Testis (tissue), 2 donors: ENCODE measurements at regions not wholly inside any gene's neighbourhood (a gene's known extent, or its start where the extent isn't known, plus 50 kb on each side); places are given as distances from the start of the nearest gene placed in this dataset.

ENCODE experiments used
- CTCF ChIP-seq, 3 experiments: fragments of 450-650 bp in 2 of 3; fragments of 200-600 bp in 1 of 3; sonication (generic) in 1 of 3; IDR thresholded peaks; one replicate each; pipeline ENCODE4 v1.5.1; 2016 to 2019; ENCODE audit warnings: antibody characterized with exemption in 3 of 3, mild to moderate bottlenecking in 2 of 3, moderate library complexity in 1 of 3
- POLR2A ChIP-seq: fragments of 450-650 bp; IDR thresholded peaks from one replicate; pipeline ENCODE4 v1.6.1; 2017; ENCODE audit warnings: antibody characterized with exemption, mild to moderate bottlenecking, moderate library complexity

GRCh38 chr12:115683240-115683780 is 594.2 kb downstream of the MED13L start:
- TF ChIP-seq POLR2A (no peak), CTCF (IDR thresholded peaks at IDR 0.05) (no peak)
